ENCODE measurements at regions not wholly inside any gene's neighbourhood (a gene's known extent, or its start where the extent isn't known, plus 50 kb on each side); places are given as distances from the start of the nearest gene placed in this dataset.

- no peak for TF ChIP-seq POLR2A (IDR thresholded peaks at IDR 0.05; ENCODE audit: low read length)
- no peak for TF ChIP-seq GATA1 (IDR thresholded peaks at IDR 0.05; ENCODE audit: low read depth, low read length)
Observed at GRCh38 chr6:16047435-16047990, 81.4 kb upstream of the MYLIP start.
